ENCODE measurements at regions not wholly inside any gene's neighbourhood (a gene's known extent, or its start where the extent isn't known, plus 50 kb on each side); places are given as distances from the start of the nearest gene placed in this dataset.

- H3K9me3 ChIP-seq: no peaks in the 10 kb centered on the region
- DNase-seq: no peak
- H3K4me1 ChIP-seq: no peaks in the 10 kb centered on the region
- no peak overlapping the region for H3K27ac ChIP-seq
- no peak overlapping the region for H3K4me3 ChIP-seq
- no peaks in the 10 kb centered on the region for H3K27me3 ChIP-seq
- H3K36me3 ChIP-seq: no peaks in the 10 kb centered on the region
- TF ChIP-seq POLR2A (IDR thresholded peaks at IDR 0.05): no peak
- TF ChIP-seq CTCF (IDR thresholded peaks at IDR 0.05): no peak
Observed at GRCh38 chr17:15892731-15893657, 51.9 kb upstream of the ADORA2B start.

GRCh38 chr17:15893658-15894024 lies 51.3 kb upstream of the ADORA2B start:
- Histone ChIP-seq H3K27ac (no peak overlapping the region), H3K27me3 (no peaks in the 10 kb centered on the region), H3K4me1 (no peaks in the 10 kb centered on the region), H3K36me3 (no peaks in the 10 kb centered on the region), H3K9me3 (no peaks in the 10 kb centered on the region), H3K4me3 (no peak overlapping the region)
- no peak for DNase-seq
- TF ChIP-seq POLR2A (IDR thresholded peaks at IDR 0.05): no peak
- no peak for TF ChIP-seq CTCF (IDR thresholded peaks at IDR 0.05)

- H3K27ac ChIP-seq: no peak overlapping the region
Observed at GRCh38 chr17:15894258-15894657, 50.7 kb upstream of the ADORA2B start.

GRCh38 chr17:15894913-15895658 lies 49.8 kb upstream of the ADORA2B start:
- no peak overlapping the region for H3K4me3 ChIP-seq
- TF ChIP-seq POLR2A (IDR thresholded peaks at IDR 0.05) (no peak), CTCF (IDR thresholded peaks at IDR 0.05) (no peak)
- H3K9me3 ChIP-seq: no peaks in the 10 kb centered on the region
- H3K36me3 ChIP-seq: no peaks in the 10 kb centered on the region
- no peak for DNase-seq
- H3K27me3 ChIP-seq: no peaks in the 10 kb centered on the region
- no peak overlapping the region for H3K27ac ChIP-seq
- no peaks in the 10 kb centered on the region for H3K4me1 ChIP-seq

More at GRCh38 chr17:15894258-15894657, 50.7 kb upstream of the ADORA2B start:
- Histone ChIP-seq H3K9me3 (no peaks in the 10 kb centered on the region), H3K27me3 (no peaks in the 10 kb centered on the region), H3K36me3 (no peaks in the 10 kb centered on the region), H3K4me3 (no peak overlapping the region), H3K4me1 (no peaks in the 10 kb centered on the region)
- no peak for DNase-seq
- TF ChIP-seq POLR2A (IDR thresholded peaks at IDR 0.05): no peak
- TF ChIP-seq CTCF (IDR thresholded peaks at IDR 0.05): no peak

All from Peyer's patch (tissue), 4 donors.